ENCODE measurements at regions not wholly inside any gene's neighbourhood (a gene's known extent, or its start where the extent isn't known, plus 50 kb on each side); places are given as distances from the start of the nearest gene placed in this dataset.

- Histone ChIP-seq H3K36me3 (ENCODE audit: control insufficient read depth, insufficient read depth, low read length) (no peaks in the 10 kb centered on the region), H3K27me3 (ENCODE audit: control insufficient read depth, insufficient read depth, low read length) (no peaks in the 10 kb centered on the region), H3K4me1 (ENCODE audit: control insufficient read depth, insufficient read depth, low read length) (no peaks in the 10 kb centered on the region; the same call in none of the 2 replicates), H3K9me3 (ENCODE audit: control insufficient read depth, insufficient read depth, low read depth, low read length) (no peaks in the 10 kb centered on the region), H3K27ac (ENCODE audit: low read length) (no peak overlapping the region), H3K4me3 (ENCODE audit: low read depth in 2 of 2, low read length in 2 of 2) (no peak overlapping the region)
- DNase-seq (ENCODE audit: low read depth, low spot score) (no peak), ATAC-seq (no peak)
- POLR2A ChIA-PET, result no interaction called here
- CTCF ChIA-PET, result no interaction called here
- BruUV-seq (replicated peaks), result no TSS peak
- TF ChIP-seq POLR2AphosphoS5 (IDR thresholded peaks at IDR 0.05; ENCODE audit: low read depth, low read length) (no peak), SIN3A (IDR thresholded peaks at IDR 0.05; ENCODE audit: borderline replicate concordance, insufficient read depth, low read depth, low read length) (no peak), TCF7L2 (IDR thresholded peaks at IDR 0.05; ENCODE audit: low read depth, low read length) (no peak)
- TF ChIP-seq, protein P1, sequence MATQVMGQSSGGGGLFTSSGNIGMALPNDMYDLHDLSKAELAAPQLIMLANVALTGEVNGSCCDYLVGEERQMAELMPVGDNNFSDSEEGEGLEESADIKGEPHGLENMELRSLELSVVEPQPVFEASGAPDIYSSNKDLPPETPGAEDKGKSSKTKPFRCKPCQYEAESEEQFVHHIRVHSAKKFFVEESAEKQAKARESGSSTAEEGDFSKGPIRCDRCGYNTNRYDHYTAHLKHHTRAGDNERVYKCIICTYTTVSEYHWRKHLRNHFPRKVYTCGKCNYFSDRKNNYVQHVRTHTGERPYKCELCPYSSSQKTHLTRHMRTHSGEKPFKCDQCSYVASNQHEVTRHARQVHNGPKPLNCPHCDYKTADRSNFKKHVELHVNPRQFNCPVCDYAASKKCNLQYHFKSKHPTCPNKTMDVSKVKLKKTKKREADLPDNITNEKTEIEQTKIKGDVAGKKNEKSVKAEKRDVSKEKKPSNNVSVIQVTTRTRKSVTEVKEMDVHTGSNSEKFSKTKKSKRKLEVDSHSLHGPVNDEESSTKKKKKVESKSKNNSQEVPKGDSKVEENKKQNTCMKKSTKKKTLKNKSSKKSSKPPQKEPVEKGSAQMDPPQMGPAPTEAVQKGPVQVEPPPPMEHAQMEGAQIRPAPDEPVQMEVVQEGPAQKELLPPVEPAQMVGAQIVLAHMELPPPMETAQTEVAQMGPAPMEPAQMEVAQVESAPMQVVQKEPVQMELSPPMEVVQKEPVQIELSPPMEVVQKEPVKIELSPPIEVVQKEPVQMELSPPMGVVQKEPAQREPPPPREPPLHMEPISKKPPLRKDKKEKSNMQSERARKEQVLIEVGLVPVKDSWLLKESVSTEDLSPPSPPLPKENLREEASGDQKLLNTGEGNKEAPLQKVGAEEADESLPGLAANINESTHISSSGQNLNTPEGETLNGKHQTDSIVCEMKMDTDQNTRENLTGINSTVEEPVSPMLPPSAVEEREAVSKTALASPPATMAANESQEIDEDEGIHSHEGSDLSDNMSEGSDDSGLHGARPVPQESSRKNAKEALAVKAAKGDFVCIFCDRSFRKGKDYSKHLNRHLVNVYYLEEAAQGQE (IDR thresholded peaks at IDR 0.05; ENCODE audit: insufficient read depth in 1 of 2, low read depth in 2 of 2, low read length in 1 of 2), result no peak
- TF ChIP-seq, protein P2, sequence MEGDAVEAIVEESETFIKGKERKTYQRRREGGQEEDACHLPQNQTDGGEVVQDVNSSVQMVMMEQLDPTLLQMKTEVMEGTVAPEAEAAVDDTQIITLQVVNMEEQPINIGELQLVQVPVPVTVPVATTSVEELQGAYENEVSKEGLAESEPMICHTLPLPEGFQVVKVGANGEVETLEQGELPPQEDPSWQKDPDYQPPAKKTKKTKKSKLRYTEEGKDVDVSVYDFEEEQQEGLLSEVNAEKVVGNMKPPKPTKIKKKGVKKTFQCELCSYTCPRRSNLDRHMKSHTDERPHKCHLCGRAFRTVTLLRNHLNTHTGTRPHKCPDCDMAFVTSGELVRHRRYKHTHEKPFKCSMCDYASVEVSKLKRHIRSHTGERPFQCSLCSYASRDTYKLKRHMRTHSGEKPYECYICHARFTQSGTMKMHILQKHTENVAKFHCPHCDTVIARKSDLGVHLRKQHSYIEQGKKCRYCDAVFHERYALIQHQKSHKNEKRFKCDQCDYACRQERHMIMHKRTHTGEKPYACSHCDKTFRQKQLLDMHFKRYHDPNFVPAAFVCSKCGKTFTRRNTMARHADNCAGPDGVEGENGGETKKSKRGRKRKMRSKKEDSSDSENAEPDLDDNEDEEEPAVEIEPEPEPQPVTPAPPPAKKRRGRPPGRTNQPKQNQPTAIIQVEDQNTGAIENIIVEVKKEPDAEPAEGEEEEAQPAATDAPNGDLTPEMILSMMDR (IDR thresholded peaks at IDR 0.05), result no peak
- in situ Hi-C loops (cut with HindIII; ENCODE audit: low pct_unique_long_range_greater_than_20kb, low sequenced_read_pairs) (no loop called here), intact Hi-C loops (cut with micrococcal nuclease; ENCODE audit: unreplicated experiment) (no loop called here)
Observed at GRCh38 chr2:43098539-43098938, 127.9 kb downstream of the ZFP36L2 start.

- ChIA-PET CTCF (no interaction called here), POLR2A (no interaction called here)
- intact Hi-C loops (cut with micrococcal nuclease; ENCODE audit: unreplicated experiment), result no loop called here
- no peak for ATAC-seq
- Histone ChIP-seq H3K4me1 (ENCODE audit: control insufficient read depth, insufficient read depth, low read length) (no peaks in the 10 kb centered on the region; the same call in none of the 2 replicates), H3K27ac (ENCODE audit: low read length) (no peak overlapping the region; the same call in 1 of the 2 replicates), H3K27me3 (ENCODE audit: control insufficient read depth, insufficient read depth, low read length) (no peaks in the 10 kb centered on the region), H3K9me3 (ENCODE audit: control insufficient read depth, insufficient read depth, low read depth, low read length) (no peaks in the 10 kb centered on the region), H3K4me3 (ENCODE audit: low read depth in 2 of 2, low read length in 2 of 2) (no peak overlapping the region), H3K36me3 (ENCODE audit: control insufficient read depth, insufficient read depth, low read length) (no peaks in the 10 kb centered on the region)
- TF ChIP-seq TCF7L2 (IDR thresholded peaks at IDR 0.05; ENCODE audit: low read depth, low read length) (no peak), POLR2AphosphoS5 (IDR thresholded peaks at IDR 0.05; ENCODE audit: low read depth, low read length) (no peak), SIN3A (IDR thresholded peaks at IDR 0.05; ENCODE audit: borderline replicate concordance, insufficient read depth, low read depth, low read length) (no peak)
- TF ChIP-seq, protein P1 (IDR thresholded peaks at IDR 0.05; ENCODE audit: insufficient read depth in 1 of 2, low read depth in 2 of 2, low read length in 1 of 2), result no peak
- TF ChIP-seq, protein P2 (IDR thresholded peaks at IDR 0.05), result no peak
- BruUV-seq (replicated peaks), result no TSS peak
- no peak for DNase-seq (ENCODE audit: low read depth, low spot score)
- in situ Hi-C loops (cut with HindIII; ENCODE audit: low pct_unique_long_range_greater_than_20kb, low sequenced_read_pairs), result no loop called here
Observed at GRCh38 chr2:43097644-43098408, 128.6 kb downstream of the ZFP36L2 start.

All from Panc1 (cell line).